Kidney epithelial cell (primary cell): ENCODE measurements at regions not wholly inside any gene's neighbourhood (a gene's known extent, or its start where the extent isn't known, plus 50 kb on each side); places are given as distances from the start of the nearest gene placed in this dataset.

Experiments used
- DNase-seq: peaks from one replicate; pipeline ENCODE4 v3.0.0-alpha.2; 2010; ENCODE audit warnings: low read depth
- H3K27me3 ChIP-seq: 2 replicates; pipeline ENCODE4 v1.6.0; 2011; ENCODE audit warnings: low read length; ENCODE audit not compliant: control insufficient read depth, insufficient read depth
- H3K36me3 ChIP-seq: 2 replicates; pipeline ENCODE4 v1.5.1; 2011; ENCODE audit warnings: low read length; ENCODE audit not compliant: control insufficient read depth, insufficient read depth
- H3K4me3 ChIP-seq: 2 replicates; pipeline ENCODE4 v1.5.1; 2011; ENCODE audit warnings: low read depth, mild to moderate bottlenecking, control low read depth, low read length
- TF ChIP-seq, protein P1 (sequence below): IDR thresholded peaks from 2 replicates; pipeline ENCODE4 v1.5.1; 2011; ENCODE audit warnings: mild to moderate bottlenecking, moderate library complexity, low read length, control low read depth, inconsistent platforms; ENCODE audit not compliant: insufficient read depth, poor library complexity, severe bottlenecking

DNA sequence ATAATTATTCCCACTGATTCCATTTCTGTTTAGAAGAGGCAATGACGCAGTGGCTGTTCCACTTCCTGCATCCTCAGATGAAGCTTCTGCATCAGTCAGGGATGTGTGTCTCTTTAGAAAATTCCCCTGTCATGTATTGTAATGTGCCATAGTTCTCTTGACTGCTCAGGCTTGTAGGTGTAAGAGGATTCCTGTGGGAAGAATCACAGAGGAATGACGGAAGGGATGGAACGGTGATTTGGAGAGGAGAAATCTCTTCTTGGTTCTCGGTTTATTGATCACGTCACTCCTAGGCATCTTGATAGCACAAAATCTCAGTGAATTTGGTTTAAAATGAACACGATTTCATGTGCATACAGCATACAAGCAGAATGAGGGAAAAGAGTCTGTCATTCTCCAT is 69.8 kb upstream of the PRKCQ start:
- TF ChIP-seq, protein P1, sequence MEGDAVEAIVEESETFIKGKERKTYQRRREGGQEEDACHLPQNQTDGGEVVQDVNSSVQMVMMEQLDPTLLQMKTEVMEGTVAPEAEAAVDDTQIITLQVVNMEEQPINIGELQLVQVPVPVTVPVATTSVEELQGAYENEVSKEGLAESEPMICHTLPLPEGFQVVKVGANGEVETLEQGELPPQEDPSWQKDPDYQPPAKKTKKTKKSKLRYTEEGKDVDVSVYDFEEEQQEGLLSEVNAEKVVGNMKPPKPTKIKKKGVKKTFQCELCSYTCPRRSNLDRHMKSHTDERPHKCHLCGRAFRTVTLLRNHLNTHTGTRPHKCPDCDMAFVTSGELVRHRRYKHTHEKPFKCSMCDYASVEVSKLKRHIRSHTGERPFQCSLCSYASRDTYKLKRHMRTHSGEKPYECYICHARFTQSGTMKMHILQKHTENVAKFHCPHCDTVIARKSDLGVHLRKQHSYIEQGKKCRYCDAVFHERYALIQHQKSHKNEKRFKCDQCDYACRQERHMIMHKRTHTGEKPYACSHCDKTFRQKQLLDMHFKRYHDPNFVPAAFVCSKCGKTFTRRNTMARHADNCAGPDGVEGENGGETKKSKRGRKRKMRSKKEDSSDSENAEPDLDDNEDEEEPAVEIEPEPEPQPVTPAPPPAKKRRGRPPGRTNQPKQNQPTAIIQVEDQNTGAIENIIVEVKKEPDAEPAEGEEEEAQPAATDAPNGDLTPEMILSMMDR, result no peak
- Histone ChIP-seq H3K27me3 (no peaks in the 10 kb centered on the region), H3K4me3 (no peak overlapping the region), H3K36me3 (no peaks in the 10 kb centered on the region)
- DNase-seq, result peak; percentile 72

DNA sequence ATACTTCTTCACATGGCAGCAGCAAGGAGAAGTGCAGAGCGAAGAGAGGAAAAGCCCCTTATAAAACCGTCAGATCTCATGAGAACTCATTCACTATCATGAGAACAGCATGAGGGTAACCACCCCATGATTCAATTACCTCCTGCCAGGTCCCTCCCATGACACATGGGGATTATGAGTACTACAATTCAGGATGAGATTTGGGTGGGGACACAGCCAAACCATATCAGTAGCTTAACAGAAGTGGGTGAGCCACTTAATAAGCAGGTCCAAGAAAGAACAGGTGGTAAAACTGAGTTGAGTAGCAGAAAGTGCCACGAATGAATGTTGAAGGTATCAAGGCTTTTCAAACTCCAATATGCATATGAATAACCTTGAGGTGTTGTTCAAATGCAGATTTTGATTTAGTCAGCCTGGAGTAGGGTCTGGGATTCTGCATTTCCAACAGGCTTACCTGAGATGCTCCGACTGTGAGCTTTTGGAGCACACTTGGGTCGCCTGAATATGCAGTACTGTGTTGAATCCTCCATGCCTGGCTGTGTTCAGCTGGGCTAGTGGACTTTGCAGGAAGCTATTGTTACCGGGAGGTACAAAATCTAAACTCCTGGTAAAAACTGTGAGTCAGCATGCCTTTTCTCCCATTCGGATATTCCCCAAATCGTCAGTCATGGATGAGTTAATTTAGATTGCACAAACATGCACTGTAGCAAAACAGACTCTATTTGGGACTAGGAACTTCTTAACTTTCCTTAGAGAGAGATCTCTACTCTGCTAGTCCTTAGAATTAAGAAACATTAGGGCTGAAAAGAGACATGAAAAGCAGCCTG is 69.0 kb upstream of the PRKCQ start:
- no peaks in the 10 kb centered on the region for H3K36me3 ChIP-seq
- DNase-seq, result no peak
- H3K27me3 ChIP-seq, result no peaks in the 10 kb centered on the region
- TF ChIP-seq, protein P1, result no peak
- no peak overlapping the region for H3K4me3 ChIP-seq

DNA sequence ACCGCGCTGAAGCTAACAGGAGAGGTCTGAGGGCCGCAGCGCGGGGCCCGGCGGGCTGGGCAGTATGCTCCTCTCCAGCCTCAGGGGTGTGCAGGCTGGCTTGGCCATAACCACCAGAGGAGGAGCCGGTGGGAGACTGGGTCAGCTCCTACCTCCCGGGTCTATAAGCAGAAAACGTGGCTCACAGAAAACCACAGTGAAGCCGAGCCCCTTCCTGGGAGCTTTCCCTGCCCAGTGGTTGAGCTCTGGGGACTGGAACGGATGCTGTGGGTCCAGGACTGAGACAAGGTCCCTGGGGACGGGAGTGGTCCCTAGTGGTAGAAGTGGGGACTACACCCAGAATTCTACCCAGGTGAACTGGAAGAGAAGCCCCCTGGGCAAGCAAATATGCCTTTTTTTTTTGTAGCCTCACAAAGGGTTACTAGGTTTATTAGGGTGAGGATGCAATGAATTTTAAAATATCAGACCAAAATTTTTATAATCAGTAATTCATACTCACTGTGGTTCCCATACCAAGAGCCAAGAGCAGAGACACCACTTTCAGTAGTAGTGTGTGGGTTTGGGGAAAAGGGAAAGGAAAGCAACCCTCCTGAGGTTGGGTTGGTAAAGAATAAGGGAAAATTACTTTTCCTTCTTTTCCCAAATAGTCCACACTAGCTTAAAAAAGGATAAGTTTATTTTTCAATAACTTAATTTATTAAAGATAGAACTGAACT is 67.9 kb upstream of the PRKCQ start:
- Histone ChIP-seq H3K4me3 (no peak overlapping the region), H3K36me3 (no peaks in the 10 kb centered on the region), H3K27me3 (no peaks in the 10 kb centered on the region)
- TF ChIP-seq, protein P1, result peak; percentile 71
- no peak for DNase-seq

DNA sequence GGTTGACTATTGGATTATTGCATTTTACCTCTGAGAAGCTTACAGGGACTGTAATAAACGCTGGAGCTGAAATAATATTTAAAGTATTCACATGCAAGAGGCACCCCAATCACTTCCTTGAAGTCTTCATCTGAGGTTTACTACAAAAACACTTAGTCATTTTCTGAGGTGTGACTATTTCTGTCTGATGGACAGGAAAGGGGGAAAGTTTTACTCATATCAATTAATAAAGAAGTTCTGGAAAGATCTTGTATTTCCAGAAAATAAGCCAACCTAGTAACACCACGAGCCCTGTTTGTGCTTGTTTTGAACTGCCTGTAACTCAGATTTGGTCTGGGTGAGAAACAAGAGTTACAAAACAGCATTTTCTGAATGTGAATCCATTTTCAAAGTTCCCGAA is 63.9 kb upstream of the PRKCQ start:
- Histone ChIP-seq H3K27me3 (no peaks in the 10 kb centered on the region), H3K36me3 (no peaks in the 10 kb centered on the region), H3K4me3 (no peak overlapping the region)
- no peak for DNase-seq
- TF ChIP-seq, protein P1, result no peak

DNA sequence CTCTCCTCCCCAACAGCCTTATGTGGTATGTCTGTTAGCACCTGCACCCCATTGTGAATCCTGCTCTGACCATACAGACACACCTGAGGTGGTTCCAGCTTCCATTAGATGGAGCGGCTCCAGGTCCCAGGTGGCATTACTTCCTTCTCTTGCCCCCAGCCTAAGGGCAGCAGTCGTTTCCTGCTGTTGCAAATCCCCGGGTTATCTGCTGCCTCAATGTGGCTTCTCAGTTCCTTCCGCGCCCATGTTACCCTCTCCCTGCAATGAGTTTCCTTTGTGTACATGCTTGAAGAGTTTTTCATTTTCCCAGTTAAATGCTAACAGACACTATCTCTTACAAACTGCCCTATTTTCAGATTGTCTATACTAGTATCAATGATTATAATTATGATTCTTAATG is 62.8 kb upstream of the PRKCQ start:
- Histone ChIP-seq H3K36me3 (no peaks in the 10 kb centered on the region), H3K4me3 (no peak overlapping the region), H3K27me3 (no peaks in the 10 kb centered on the region)
- no peak for DNase-seq
- TF ChIP-seq, protein P1, result no peak
